Keratinocyte (primary cell): ENCODE measurements at regions not wholly inside any gene's neighbourhood (a gene's known extent, or its start where the extent isn't known, plus 50 kb on each side); places are given as distances from the start of the nearest gene placed in this dataset.

Source experiments
- DNase-seq: peaks from one replicate; pipeline ENCODE4 v3.0.0-alpha.2; 2011; ENCODE audit warnings: low read depth, missing footprints, low spot score
- FAIRE-seq: peaks from 2 replicates; lab custom pipeline; 2011; peaks lifted over from hg19 to GRCh38; lab: Jason Lieb, UNC
- H2AFZ ChIP-seq: 2 replicates; pipeline ENCODE4 v1.6.0; 2012; ENCODE audit warnings: low read length, control low read depth, inconsistent platforms; ENCODE audit not compliant: control insufficient read depth
- H3K27ac ChIP-seq: 2 replicates; pipeline ENCODE4 v1.5.1; 2011; ENCODE audit warnings: low read length; ENCODE audit not compliant: control insufficient read depth, insufficient read depth
- H3K27me3 ChIP-seq: 3 replicates; pipeline ENCODE4 v1.6.0; 2011; ENCODE audit warnings: low read length; ENCODE audit not compliant: control insufficient read depth, insufficient read depth; ENCODE audit errors: extremely low read depth
- H3K36me3 ChIP-seq, 2 experiments: 2 replicates in 1 of 2; 3 replicates in 1 of 2; pipeline ENCODE4 v1.5.1; 2011; ENCODE audit warnings: low read length in 2 of 2, mild to moderate bottlenecking in 1 of 2; ENCODE audit not compliant: control insufficient read depth in 2 of 2, insufficient read depth in 2 of 2; ENCODE audit errors: extremely low read depth in 1 of 2
- H3K4me1 ChIP-seq: 3 replicates; pipeline ENCODE4 v1.5.1; 2011; ENCODE audit warnings: low read length; ENCODE audit not compliant: control insufficient read depth, insufficient read depth; ENCODE audit errors: extremely low read depth
- H3K4me2 ChIP-seq: 3 replicates; pipeline ENCODE4 v1.6.0; 2011; ENCODE audit warnings: low read depth, low read length; ENCODE audit not compliant: control insufficient read depth, insufficient read depth; ENCODE audit errors: extremely low read depth
- H3K4me3 ChIP-seq, 3 experiments: fragments of 200-600 bp in 1 of 3; sonication (generic) in 1 of 3; 2 replicates in 2 of 3; 3 replicates in 1 of 3; pipeline ENCODE4 v1.5.1; 2011 to 2016; ENCODE audit warnings: low read length in 3 of 3, mild to moderate bottlenecking in 3 of 3, control low read depth in 2 of 3, inconsistent platforms in 1 of 3, low read depth in 1 of 3, mixed read lengths in 1 of 3, mixed run types in 1 of 3, moderate library complexity in 1 of 3; ENCODE audit not compliant: control insufficient read depth in 2 of 3, insufficient read depth in 2 of 3; ENCODE audit errors: extremely low read depth in 1 of 3
- H3K79me2 ChIP-seq: 2 replicates; pipeline ENCODE4 v1.6.0; 2012; ENCODE audit warnings: low read length; ENCODE audit not compliant: control insufficient read depth, insufficient read depth
- H3K9ac ChIP-seq: 3 replicates; pipeline ENCODE4 v1.6.0; 2011; ENCODE audit warnings: low read length; ENCODE audit not compliant: control insufficient read depth, insufficient read depth; ENCODE audit errors: extremely low read depth
- H3K9me1 ChIP-seq: 3 replicates; pipeline ENCODE4 v1.6.0; 2011; ENCODE audit warnings: low read length; ENCODE audit not compliant: control insufficient read depth, insufficient read depth; ENCODE audit errors: extremely low read depth
- H3K9me3 ChIP-seq: 2 replicates; pipeline ENCODE4 v1.5.1; 2012; ENCODE audit warnings: low read depth, low read length; ENCODE audit not compliant: control insufficient read depth
- H4K20me1 ChIP-seq: 3 replicates; pipeline ENCODE4 v1.6.0; 2011; ENCODE audit warnings: low read length; ENCODE audit not compliant: control insufficient read depth, insufficient read depth; ENCODE audit errors: extremely low read depth
- EZH2 ChIP-seq: IDR thresholded peaks from one replicate; pipeline ENCODE4 v1.6.1; 2012; ENCODE audit warnings: inconsistent platforms, mild to moderate bottlenecking, low read length, moderate library complexity
- dilution Hi-C: fragments of 300-500 bp; cut with MboI; formaldehyde crosslinking; loops from one replicate; pipeline ENCODE4 v1.7.0; 2020; ENCODE audit warnings: low sequenced_read_pairs; ENCODE audit not compliant: extremely low pct_ligation_motif_present
- TF ChIP-seq, protein P1 (sequence below), 3 experiments: IDR thresholded peaks in 1 of 3; conservative IDR thresholded peaks in 1 of 3; optimal IDR thresholded peaks in 1 of 3; 2 replicates in 2 of 3; 3 replicates in 1 of 3; pipeline versions ENCODE3 to v1.5.1; 2011; ENCODE audit warnings: low read length in 3 of 3, mild to moderate bottlenecking in 3 of 3, moderate library complexity in 2 of 3, control low read depth in 1 of 3, inconsistent platforms in 1 of 3; ENCODE audit not compliant: insufficient read depth in 2 of 3; ENCODE audit errors: extremely low read depth in 1 of 3

DNA sequence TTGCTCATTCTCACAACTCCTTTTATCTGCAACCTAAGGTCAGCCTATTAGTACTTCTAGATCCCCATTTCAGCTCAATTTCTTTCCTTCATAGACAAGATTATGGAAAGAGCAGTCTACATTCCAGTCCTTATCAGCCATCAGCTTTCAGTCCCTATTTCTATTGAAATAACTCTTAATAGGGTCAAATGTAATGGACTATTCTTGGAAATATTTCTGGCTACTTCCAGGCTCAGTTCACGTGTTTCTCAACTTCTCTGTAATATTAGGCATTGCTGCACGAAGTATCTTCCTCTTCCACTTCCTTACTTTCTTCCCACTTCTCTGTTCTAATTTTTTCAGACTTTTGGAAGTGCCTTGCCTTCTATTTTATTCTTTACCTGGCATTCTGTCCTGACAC, 232.9 kb upstream of the USP25 start:
- no peak overlapping the region for H3K27ac ChIP-seq
- no peaks in the 10 kb centered on the region for H3K27me3 ChIP-seq
- H3K9me3 ChIP-seq: no peaks in the 10 kb centered on the region
- FAIRE-seq (no peak), DNase-seq (no peak)
- dilution Hi-C loops: no loop called here
- H2AFZ ChIP-seq: no peak overlapping the region
- no peaks in the 10 kb centered on the region for H3K36me3 ChIP-seq
- no peak overlapping the region for H3K9ac ChIP-seq
- no peaks in the 10 kb centered on the region for H3K79me2 ChIP-seq
- H4K20me1 ChIP-seq: no peaks in the 10 kb centered on the region
- H3K9me1 ChIP-seq: no peaks in the 10 kb centered on the region
- no peak overlapping the region for H3K4me2 ChIP-seq
- no peak overlapping the region for H3K4me3 ChIP-seq
- H3K4me1 ChIP-seq: peaks cover 4% of the 10 kb centered on the region
- TF ChIP-seq, protein P1, sequence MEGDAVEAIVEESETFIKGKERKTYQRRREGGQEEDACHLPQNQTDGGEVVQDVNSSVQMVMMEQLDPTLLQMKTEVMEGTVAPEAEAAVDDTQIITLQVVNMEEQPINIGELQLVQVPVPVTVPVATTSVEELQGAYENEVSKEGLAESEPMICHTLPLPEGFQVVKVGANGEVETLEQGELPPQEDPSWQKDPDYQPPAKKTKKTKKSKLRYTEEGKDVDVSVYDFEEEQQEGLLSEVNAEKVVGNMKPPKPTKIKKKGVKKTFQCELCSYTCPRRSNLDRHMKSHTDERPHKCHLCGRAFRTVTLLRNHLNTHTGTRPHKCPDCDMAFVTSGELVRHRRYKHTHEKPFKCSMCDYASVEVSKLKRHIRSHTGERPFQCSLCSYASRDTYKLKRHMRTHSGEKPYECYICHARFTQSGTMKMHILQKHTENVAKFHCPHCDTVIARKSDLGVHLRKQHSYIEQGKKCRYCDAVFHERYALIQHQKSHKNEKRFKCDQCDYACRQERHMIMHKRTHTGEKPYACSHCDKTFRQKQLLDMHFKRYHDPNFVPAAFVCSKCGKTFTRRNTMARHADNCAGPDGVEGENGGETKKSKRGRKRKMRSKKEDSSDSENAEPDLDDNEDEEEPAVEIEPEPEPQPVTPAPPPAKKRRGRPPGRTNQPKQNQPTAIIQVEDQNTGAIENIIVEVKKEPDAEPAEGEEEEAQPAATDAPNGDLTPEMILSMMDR (optimal IDR thresholded peaks at IDR 0.05 in 1 of 3, IDR thresholded peaks at IDR 0.05 in 1 of 3, conservative IDR thresholded peaks at IDR 0.05 in 1 of 3; ENCODE audit: extremely low read depth in 1 of 3, insufficient read depth in 2 of 3, low read length in 3 of 3): no peak
- TF ChIP-seq EZH2: no peak

DNA sequence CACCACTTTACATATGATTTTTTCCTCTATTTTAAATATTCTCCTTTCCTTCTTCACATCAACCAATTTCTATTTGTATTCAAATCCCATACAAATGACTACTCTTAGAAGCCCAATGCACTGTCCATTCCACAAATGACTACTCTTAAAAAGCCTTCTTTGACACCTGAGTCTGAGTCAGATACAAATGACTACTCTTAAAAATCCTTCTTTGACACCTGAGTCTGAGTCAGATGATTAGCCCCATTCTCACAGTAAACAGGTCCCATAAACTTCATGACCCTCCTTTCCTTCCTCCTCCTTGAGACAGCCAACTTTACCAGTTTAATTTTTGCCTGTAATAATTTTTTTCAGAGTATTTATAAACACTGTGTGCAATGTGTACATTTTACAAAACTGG, 231.3 kb upstream of the USP25 start:
- no peaks in the 10 kb centered on the region for H4K20me1 ChIP-seq
- H3K27ac ChIP-seq: no peak overlapping the region
- no peak for TF ChIP-seq EZH2
- TF ChIP-seq, protein P1 (optimal IDR thresholded peaks at IDR 0.05 in 1 of 3, IDR thresholded peaks at IDR 0.05 in 1 of 3, conservative IDR thresholded peaks at IDR 0.05 in 1 of 3; ENCODE audit: extremely low read depth in 1 of 3, insufficient read depth in 2 of 3, low read length in 3 of 3): no peak
- no peaks in the 10 kb centered on the region for H3K79me2 ChIP-seq
- no peaks in the 10 kb centered on the region for H3K9me1 ChIP-seq
- no peaks in the 10 kb centered on the region for H3K36me3 ChIP-seq
- dilution Hi-C loops: no loop called here
- no peaks in the 10 kb centered on the region for H3K9me3 ChIP-seq
- H2AFZ ChIP-seq: no peak overlapping the region
- no peak overlapping the region for H3K4me3 ChIP-seq
- no peak overlapping the region for H3K4me2 ChIP-seq
- H3K4me1 ChIP-seq: peaks cover 4% of the 10 kb centered on the region
- no peaks in the 10 kb centered on the region for H3K27me3 ChIP-seq
- DNase-seq (no peak), FAIRE-seq (no peak)
- H3K9ac ChIP-seq: no peak overlapping the region
